Nephron progenitor cell (in vitro differentiated cells): ENCODE measurements at regions not wholly inside any gene's neighbourhood (a gene's known extent, or its start where the extent isn't known, plus 50 kb on each side); places are given as distances from the start of the nearest gene placed in this dataset.
A peak's percentile ranks its signal among the peaks of the same experiment; 100 is the strongest.
"Not testable (repeated sequence)": the region's sequence is repeated elsewhere in the genome, so short reads cannot be mapped to it uniquely, and the experiment has no call there.

Experiments used
- DNase-seq: peaks from one replicate; pipeline ENCODE4 v3.0.0; 2021
- H3K27ac Mint-ChIP-seq: 2 replicates; pipeline ENCODE4 v1.8.0; 2021; ENCODE audit warnings: mild to moderate bottlenecking, moderate library complexity, mixed read lengths
- H3K27me3 Mint-ChIP-seq: 2 replicates; pipeline ENCODE4 v1.8.0; 2021; ENCODE audit warnings: mild to moderate bottlenecking, low read depth, mixed read lengths; ENCODE audit not compliant: poor library complexity
- H3K36me3 Mint-ChIP-seq: 2 replicates; pipeline ENCODE4 v1.8.0; 2021; ENCODE audit warnings: low read depth, mixed read lengths
- H3K4me1 Mint-ChIP-seq: 2 replicates; pipeline ENCODE4 v1.8.0; 2021; ENCODE audit warnings: mixed read lengths
- H3K4me3 Mint-ChIP-seq: 2 replicates; pipeline ENCODE4 v1.8.0; 2021; ENCODE audit warnings: mild to moderate bottlenecking, moderate library complexity, mixed read lengths
- H3K9me3 Mint-ChIP-seq: 2 replicates; pipeline ENCODE4 v1.8.0; 2021; ENCODE audit warnings: mild to moderate bottlenecking, moderate library complexity, mixed read lengths
- CTCF ChIP-seq: fragments of 200-600 bp; sonication (generic); IDR thresholded peaks from 2 replicates; pipeline ENCODE4 v1.5.0; 2021; ENCODE audit warnings: antibody characterized with exemption

DNA sequence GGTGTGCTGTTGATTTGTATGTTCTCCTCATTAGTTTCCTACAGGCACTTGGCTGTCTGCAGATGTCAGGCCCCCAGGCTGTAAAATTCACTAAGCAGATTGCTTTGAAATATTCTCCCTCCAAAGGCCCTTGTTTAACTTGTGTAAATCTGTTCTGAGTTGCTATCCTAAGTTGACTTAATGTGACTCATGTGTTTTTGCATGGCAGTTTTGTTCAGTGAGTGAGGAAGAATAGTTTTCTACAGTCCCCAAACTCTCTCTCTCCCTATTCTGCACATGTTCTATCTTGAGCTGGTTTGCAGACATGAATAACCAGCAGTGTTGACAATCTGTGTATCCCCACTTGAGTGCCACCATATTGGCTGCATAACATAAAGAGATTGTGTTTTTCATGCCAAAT is 1005.4 kb upstream of the DDX18 start:
- Mint-ChIP-seq H3K27ac (peak overlapping the region; percentile 47), H3K27me3 (no peaks in the 10 kb centered on the region), H3K4me1 (peaks cover 18% of the 10 kb centered on the region), H3K4me3 (no peak overlapping the region), H3K36me3 (peaks cover 5% of the 10 kb centered on the region), H3K9me3 (peaks cover 10% of the 10 kb centered on the region)
- no peak for TF ChIP-seq CTCF
- DNase-seq, result no peak

- Mint-ChIP-seq H3K36me3 (no peaks in the 10 kb centered on the region), H3K9me3 (peaks cover under 1% of the 10 kb centered on the region), H3K27ac (no peak overlapping the region), H3K4me3 (no peak overlapping the region), H3K27me3 (no peaks in the 10 kb centered on the region), H3K4me1 (peaks cover 18% of the 10 kb centered on the region)
- TF ChIP-seq CTCF, result no peak
- DNase-seq, result no peak
Observed at GRCh38 chr2:116810071-116810470, 1004.4 kb upstream of the DDX18 start.

DNA sequence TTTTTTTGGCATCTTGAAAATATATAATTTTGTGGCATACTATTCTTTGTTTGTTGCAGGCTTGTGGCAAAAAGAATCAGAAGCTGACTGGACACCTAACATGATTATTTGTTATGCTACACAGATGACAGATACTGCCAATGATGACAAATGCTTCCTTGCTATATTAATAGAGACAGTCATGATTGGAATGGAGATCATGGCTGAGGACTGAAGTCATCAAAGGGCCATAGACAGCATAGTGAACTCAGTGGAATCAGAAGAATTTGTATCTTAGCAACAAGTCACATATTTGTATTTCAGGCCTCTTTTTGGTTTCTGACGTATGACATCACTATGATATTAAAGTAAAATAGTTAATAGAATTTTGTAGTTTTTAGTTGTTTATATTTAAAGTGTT is 1003.8 kb upstream of the DDX18 start:
- Mint-ChIP-seq H3K4me3 (no peak overlapping the region), H3K36me3 (no peaks in the 10 kb centered on the region), H3K4me1 (peaks cover 19% of the 10 kb centered on the region), H3K9me3 (no peaks in the 10 kb centered on the region), H3K27me3 (no peaks in the 10 kb centered on the region), H3K27ac (no peak overlapping the region)
- no peak for TF ChIP-seq CTCF
- no peak for DNase-seq

DNA sequence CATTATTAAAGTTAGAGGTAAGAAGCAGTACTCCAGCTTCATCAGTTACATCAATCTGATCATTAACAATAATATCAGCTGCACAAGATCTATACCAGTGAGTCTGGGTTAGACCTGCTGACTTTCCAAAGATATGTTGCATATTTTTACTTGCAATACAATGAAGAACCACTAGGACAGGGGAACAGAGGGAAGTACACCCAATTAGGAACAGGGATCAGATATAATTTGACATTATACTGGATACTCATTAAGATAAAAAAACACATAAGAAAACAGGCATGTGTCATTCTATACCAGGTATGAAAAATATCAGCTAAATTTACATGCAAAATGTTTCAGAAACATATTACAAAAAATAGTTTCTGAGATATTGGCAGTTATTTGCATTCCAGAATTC is 995.1 kb upstream of the DDX18 start:
- TF ChIP-seq CTCF, result peak; percentile 37
- Mint-ChIP-seq H3K4me3 (no peak overlapping the region), H3K27ac (no peak overlapping the region), H3K9me3 (no peaks in the 10 kb centered on the region), H3K36me3 (no peaks in the 10 kb centered on the region), H3K27me3 (no peaks in the 10 kb centered on the region), H3K4me1 (peaks cover 17% of the 10 kb centered on the region)
- DNase-seq, result no peak

DNA sequence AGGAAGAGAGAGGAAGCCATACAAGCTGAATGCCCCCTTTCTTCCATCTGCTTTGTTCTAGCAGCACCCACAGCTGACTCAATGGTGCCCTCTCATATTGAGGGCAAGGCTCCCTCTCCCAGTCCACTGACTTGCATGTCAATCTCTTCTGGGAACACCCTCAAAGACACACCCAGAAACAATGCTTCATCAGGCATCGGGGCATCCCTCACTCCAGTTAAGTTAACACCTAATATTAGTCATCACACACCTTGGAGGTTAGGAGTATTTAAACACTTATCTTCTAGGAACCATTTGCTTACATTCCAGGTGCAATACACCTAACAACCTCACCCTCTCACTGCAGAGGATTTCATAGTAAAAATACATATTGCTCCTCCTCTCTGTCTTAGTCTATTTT is 993.5 kb upstream of the DDX18 start:
- DNase-seq, result no peak
- no peak overlapping the region for H3K4me3 Mint-ChIP-seq
- TF ChIP-seq CTCF, result no peak
- H3K36me3 Mint-ChIP-seq, result no peaks in the 10 kb centered on the region
- no peaks in the 10 kb centered on the region for H3K27me3 Mint-ChIP-seq
- peaks cover 13% of the 10 kb centered on the region for H3K4me1 Mint-ChIP-seq
- H3K27ac Mint-ChIP-seq, result no peak overlapping the region
- no peaks in the 10 kb centered on the region for H3K9me3 Mint-ChIP-seq

- H3K4me3 Mint-ChIP-seq, H3K9me3 Mint-ChIP-seq: not testable (repeated sequence)
Observed at GRCh38 chr2:116829543-116829942, 984.9 kb upstream of the DDX18 start.

More at GRCh38 chr2:116829543-116829942, 984.9 kb upstream of the DDX18 start:
- H3K4me1 Mint-ChIP-seq, H3K36me3 Mint-ChIP-seq, H3K27me3 Mint-ChIP-seq, H3K27ac Mint-ChIP-seq, DNase-seq: not testable (repeated sequence)
